ENCODE measurements at regions not wholly inside any gene's neighbourhood (a gene's known extent, or its start where the extent isn't known, plus 50 kb on each side); places are given as distances from the start of the nearest gene placed in this dataset.

DNA sequence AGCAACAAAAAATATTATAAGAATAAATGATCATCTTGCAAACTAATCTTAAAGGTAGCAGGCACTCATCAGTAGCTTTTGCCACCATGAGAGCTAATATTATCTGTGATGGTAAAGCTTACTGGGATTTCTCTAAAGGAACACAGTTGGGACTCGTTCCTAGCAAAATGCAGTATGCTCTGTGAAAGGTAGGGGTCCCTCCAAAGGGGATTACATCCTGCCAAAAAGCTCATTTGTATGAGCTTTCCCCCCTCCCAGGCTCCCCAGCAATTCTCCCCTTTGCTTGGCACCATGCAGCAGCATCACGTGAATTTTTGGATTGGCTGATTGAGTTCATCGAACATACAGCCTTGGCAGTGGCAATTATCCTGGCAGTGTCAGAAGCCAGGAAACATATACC is 361.0 kb upstream of the PLSCR5 start:
- H3K9me3 Mint-ChIP-seq = peaks cover 1 to 19% (median 8%) of the 10 kb centered on the region in 7 donors
- H3K36me3 Mint-ChIP-seq = no peaks in the 10 kb centered on the region
- no peak overlapping the region for H3K4me3 Mint-ChIP-seq
- H3K4me1 Mint-ChIP-seq = no peaks in the 10 kb centered on the region
- no peak overlapping the region for H3K27ac Mint-ChIP-seq
- H3K27me3 Mint-ChIP-seq = no peaks in the 10 kb centered on the region
- no peak for DNase-seq
- ATAC-seq (ENCODE audit: low read depth in 2 of 2) = no peak

DNA sequence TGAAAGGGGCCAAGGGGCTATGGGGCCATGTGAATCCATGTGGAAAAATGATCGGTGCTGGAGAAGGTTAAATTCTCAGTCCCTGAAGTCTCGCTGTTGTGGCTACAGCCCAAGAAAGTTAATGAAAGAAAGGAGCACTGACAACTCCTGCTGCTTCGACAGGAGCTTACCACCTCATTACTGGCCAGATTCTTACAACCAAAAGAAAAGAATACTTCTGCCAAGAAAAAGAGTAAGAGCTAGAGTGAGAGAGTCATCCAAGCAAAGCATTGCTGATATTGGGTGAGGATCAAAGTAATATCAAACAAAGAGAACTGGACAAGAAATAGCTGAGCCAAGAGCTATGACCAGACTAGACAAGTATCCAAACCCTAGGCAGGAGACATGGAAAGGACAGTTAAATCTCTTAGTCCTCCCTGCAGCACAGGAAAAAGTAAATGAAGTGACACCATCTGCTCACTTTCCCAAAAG is 348.4 kb upstream of the PLSCR5 start:
- DNase-seq = no peak
- no peak overlapping the region for H3K4me3 Mint-ChIP-seq
- no peaks in the 10 kb centered on the region for H3K27me3 Mint-ChIP-seq
- H3K36me3 Mint-ChIP-seq = no peaks in the 10 kb centered on the region
- no peaks in the 10 kb centered on the region for H3K4me1 Mint-ChIP-seq
- ATAC-seq (ENCODE audit: low read depth in 2 of 2) = no peak
- H3K9me3 Mint-ChIP-seq = no peaks in the 10 kb centered on the region
- no peak overlapping the region for H3K27ac Mint-ChIP-seq

DNA sequence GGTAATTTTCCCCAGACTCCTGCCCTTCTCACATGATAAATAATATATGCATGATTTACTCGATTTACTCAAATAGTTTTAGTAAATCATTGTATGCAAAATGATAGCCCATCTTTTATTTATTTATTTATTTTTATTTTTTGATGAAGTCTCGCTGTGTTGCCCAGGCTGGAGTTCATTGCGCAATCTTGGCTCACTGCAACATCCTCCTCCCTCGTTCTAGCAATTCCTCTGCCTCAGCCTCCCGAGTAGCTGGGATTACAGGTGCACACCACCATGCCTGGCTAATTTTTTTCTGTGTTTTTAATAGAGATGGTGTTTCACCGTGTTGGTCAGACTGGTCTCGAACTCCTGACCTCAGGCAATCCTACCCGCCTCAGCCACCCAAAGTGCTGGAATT is 343.8 kb upstream of the PLSCR5 start:
- H3K27ac Mint-ChIP-seq = no peak overlapping the region
- H3K4me1 Mint-ChIP-seq = no peaks in the 10 kb centered on the region
- H3K9me3 Mint-ChIP-seq = peaks cover 0 to 14% (median 0%) of the 10 kb centered on the region in 7 donors
- H3K36me3 Mint-ChIP-seq = no peaks in the 10 kb centered on the region
- no peak overlapping the region for H3K4me3 Mint-ChIP-seq
- ATAC-seq (ENCODE audit: low read depth in 2 of 2) = no peak
- H3K27me3 Mint-ChIP-seq = no peaks in the 10 kb centered on the region
- DNase-seq = no peak

DNA sequence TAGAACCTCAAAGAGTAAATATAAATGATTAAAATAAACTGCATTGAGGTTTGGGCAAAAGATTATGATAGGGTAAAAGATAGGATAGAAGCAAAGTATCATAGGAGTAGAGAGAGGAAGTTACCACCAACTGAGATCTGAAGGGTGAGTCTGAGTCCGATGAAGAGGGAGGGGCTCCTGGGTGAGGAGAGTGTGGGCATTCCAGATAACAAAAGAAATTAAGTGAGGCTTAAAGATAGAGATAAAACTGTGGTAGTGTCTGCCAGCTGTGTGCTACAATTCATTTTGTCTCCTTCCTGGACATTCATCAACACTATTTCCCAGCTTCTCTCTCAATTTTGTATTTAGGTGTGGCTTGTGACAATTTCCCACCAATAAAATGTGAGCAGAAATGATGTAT is 343.0 kb upstream of the PLSCR5 start:
- H3K9me3 Mint-ChIP-seq = peaks cover 0 to 14% (median 0%) of the 10 kb centered on the region in 7 donors
- no peak overlapping the region for H3K27ac Mint-ChIP-seq
- H3K4me3 Mint-ChIP-seq = no peak overlapping the region
- no peaks in the 10 kb centered on the region for H3K27me3 Mint-ChIP-seq
- DNase-seq (no peak), ATAC-seq (ENCODE audit: low read depth in 2 of 2) (no peak)
- no peaks in the 10 kb centered on the region for H3K4me1 Mint-ChIP-seq
- H3K36me3 Mint-ChIP-seq = no peaks in the 10 kb centered on the region

DNA sequence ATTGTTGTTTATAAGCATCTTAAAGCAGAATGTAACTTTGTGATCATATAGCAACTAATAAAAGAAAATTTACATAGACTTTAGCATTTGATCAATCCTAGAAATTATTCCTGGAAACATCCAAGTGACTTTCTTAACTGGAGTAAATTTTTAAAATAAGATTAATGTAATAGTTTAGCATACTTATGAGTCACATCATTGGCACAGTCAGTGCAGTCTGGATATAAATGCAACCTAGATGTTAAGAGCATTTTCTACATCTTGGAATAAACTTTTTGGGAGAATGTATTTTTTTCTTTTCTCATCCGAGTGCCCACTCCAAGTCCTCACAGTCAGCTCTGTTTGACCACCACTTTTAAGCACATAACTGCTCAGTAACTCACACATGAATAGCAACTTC is 324.6 kb upstream of the PLSCR5 start:
- Mint-ChIP-seq H3K4me3 (no peak overlapping the region), H3K4me1 (no peaks in the 10 kb centered on the region), H3K27ac (no peak overlapping the region), H3K9me3 (peaks cover 0 to 9% (median 0%) of the 10 kb centered on the region in 7 donors), H3K36me3 (no peaks in the 10 kb centered on the region), H3K27me3 (no peaks in the 10 kb centered on the region)
- DNase-seq (no peak), ATAC-seq (ENCODE audit: low read depth in 2 of 2) (no peak)

DNA sequence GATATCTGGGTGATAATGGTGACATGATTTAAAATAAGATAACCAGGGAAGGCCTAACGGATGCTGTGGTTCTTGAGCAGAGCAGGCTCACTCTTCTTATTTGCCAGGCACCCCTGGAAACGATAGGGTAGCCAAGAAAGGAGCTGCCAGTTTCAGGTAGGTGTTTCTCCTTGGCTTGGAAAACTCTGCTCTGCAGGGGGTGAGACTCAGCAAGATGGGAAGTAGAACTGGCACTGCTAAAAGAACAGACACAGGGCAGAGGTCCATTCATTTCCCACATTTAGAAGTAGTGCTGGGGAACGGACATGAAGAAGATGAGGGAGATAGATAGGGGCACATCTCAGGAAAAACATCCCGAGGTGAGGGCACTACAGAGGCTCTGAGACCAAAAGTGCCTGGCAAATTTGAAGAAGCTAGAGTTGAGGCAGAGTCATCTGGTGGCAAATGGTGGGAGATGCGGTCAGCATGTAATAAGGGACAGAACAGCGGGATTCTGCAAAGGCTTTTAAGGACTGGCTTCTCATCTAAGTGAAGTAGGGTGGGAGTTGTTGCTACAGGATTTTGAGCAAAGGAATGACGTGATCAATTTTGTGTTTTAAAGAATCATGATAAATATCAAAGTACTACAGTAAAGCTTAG is 323.4 kb upstream of the PLSCR5 start:
- H3K4me1 Mint-ChIP-seq = no peaks in the 10 kb centered on the region
- no peak overlapping the region for H3K4me3 Mint-ChIP-seq
- no peak overlapping the region for H3K27ac Mint-ChIP-seq
- no peak for DNase-seq
- H3K9me3 Mint-ChIP-seq = peaks cover 0 to 9% (median 0%) of the 10 kb centered on the region in 7 donors
- no peaks in the 10 kb centered on the region for H3K36me3 Mint-ChIP-seq
- no peaks in the 10 kb centered on the region for H3K27me3 Mint-ChIP-seq
- ATAC-seq (ENCODE audit: low read depth in 2 of 2) = no peak

DNA sequence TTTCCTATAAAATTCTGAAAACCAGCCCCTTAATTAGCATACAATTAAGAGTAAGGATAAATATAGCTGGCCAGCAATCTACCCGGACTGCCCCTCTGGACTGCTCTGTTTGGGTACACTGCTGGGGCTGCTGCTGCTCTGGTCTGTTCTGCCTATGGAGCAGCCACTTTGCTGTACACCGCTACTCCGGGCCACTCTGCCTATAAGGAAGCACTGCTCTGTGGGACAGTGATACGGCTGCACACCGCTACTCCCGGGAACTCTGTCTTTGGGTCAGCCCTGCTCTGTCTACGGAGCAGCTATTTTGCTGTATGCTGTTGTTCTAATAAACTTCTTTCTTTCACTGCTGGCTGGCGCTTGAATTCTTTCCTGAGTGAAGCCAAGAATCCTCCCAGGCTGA is 316.5 kb upstream of the PLSCR5 start:
- H3K9me3 Mint-ChIP-seq = peaks cover 0 to 9% (median 3%) of the 10 kb centered on the region in 7 donors
- no peaks in the 10 kb centered on the region for H3K36me3 Mint-ChIP-seq
- H3K27me3 Mint-ChIP-seq = no peaks in the 10 kb centered on the region
- DNase-seq = no peak
- no peak overlapping the region for H3K4me3 Mint-ChIP-seq
- no peak for ATAC-seq (ENCODE audit: low read depth in 2 of 2)
- H3K4me1 Mint-ChIP-seq = no peaks in the 10 kb centered on the region
- H3K27ac Mint-ChIP-seq = no peak overlapping the region

DNA sequence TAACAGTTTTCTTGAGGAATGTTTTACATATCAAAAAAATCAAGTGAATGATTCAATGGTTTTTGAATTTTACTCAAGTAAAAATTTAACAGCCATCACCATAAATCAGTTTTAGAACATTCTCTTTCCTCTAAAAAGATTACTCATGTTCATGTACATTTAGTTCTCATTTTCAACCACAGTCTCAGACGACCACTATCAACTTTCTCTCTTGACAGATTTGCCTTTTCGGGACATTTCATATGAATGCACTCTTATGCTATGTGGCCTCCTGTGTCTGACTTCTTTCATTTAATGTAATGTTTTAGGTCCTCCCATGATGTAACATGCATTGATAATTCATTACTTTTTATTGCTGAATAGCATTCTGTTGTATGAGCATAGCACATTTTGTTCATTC is 309.3 kb upstream of the PLSCR5 start:
- ATAC-seq (ENCODE audit: low read depth in 2 of 2) = no peak
- Mint-ChIP-seq H3K9me3 (peaks cover 0 to 8% (median 3%) of the 10 kb centered on the region in 7 donors), H3K4me3 (no peak overlapping the region), H3K27me3 (no peaks in the 10 kb centered on the region), H3K27ac (no peak overlapping the region), H3K36me3 (peaks cover 0 to 5% of the 10 kb centered on the region in 2 donors), H3K4me1 (no peaks in the 10 kb centered on the region)
- DNase-seq = no peak

DNA sequence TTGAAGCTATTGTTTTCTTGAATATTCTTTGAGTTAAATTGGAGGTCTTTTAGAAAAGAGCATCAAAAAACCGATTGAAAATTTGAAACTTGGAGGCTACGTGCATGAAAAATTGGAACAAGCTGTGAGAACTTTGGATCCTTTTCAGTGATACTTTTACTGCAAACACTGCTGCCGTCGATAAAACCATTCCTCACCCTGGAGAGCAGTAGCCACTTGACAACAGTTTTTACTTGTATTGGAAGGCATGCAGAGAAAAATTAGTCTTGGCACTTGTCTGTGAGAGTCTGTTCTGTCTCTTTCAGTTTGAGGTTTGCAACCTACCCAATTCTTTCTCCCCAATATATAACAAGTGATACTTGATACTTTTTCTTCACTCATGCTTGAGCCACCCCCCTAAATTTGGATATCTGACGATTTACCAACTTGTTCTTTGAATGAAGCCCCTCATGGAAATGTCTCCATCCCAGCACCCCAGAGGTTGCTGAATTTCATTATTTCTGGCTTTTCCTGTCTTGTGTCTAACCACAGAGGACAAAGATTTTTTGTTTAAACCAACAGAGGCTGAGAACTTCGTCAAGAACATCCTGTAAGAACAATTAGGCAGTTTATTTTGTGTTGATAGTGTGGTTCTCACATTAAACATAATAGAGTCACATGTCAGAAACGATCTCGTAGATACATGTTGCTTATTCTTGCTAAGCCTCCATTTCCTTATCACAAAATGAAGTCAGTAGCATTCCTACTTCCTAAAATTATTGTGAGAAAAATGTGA is 307.3 kb upstream of the PLSCR5 start:
- Mint-ChIP-seq H3K27me3 (no peaks in the 10 kb centered on the region), H3K4me1 (no peaks in the 10 kb centered on the region), H3K4me3 (no peak overlapping the region), H3K9me3 (peaks cover 0 to 5% (median 0%) of the 10 kb centered on the region in 7 donors), H3K27ac (no peak overlapping the region), H3K36me3 (peaks cover 0 to 5% of the 10 kb centered on the region in 2 donors)
- DNase-seq (no peak), ATAC-seq (ENCODE audit: low read depth in 2 of 2) (no peak)

DNA sequence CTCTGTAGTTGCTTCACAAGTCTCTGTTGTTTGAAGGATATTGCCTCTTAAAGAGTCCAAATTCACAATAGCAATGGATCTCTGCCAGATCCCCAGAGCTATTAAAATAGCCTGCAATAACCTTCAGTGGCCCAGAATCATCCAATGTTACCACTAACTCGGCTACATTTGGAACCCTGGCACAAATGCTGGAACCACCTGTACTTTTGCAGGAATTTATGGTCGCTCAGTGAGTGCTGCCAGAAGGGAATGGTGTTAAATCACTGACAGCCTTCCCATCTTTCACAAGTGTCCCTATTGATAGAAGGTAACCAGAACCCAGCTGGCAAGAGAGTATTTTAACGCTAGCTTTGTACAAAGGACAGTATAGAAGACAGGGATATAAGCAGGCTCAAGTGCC is 298.8 kb upstream of the PLSCR5 start:
- H3K36me3 Mint-ChIP-seq = no peaks in the 10 kb centered on the region
- H3K9me3 Mint-ChIP-seq = peaks cover 0 to 11% (median 2%) of the 10 kb centered on the region in 7 donors
- ATAC-seq (ENCODE audit: low read depth in 2 of 2) = no peak
- no peaks in the 10 kb centered on the region for H3K4me1 Mint-ChIP-seq
- H3K27me3 Mint-ChIP-seq = no peaks in the 10 kb centered on the region
- no peak overlapping the region for H3K4me3 Mint-ChIP-seq
- no peak overlapping the region for H3K27ac Mint-ChIP-seq
- no peak for DNase-seq

DNA sequence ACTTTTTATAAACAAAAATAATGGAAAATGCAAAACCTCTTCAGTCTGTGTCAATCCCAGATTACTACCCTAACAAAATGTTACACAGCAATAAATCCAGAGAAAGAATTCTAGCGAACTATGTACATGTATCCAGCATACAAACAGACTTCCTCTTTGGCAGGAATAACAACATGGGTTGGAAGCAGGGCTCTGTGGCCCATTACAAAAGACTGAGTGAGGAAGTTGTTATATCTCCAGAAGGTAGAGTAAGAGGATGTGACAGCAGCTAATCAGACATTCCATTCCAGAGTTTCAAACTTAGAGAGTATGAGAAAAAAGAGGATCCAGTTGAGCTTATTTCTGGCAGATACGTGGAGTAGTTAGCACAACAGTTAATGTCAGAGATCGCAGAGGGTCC is 294.0 kb upstream of the PLSCR5 start:
- H3K9me3 Mint-ChIP-seq = peaks cover 0 to 5% (median 2%) of the 10 kb centered on the region in 7 donors
- H3K27me3 Mint-ChIP-seq = no peaks in the 10 kb centered on the region
- H3K4me3 Mint-ChIP-seq = no peak overlapping the region
- no peak for DNase-seq
- no peaks in the 10 kb centered on the region for H3K36me3 Mint-ChIP-seq
- H3K4me1 Mint-ChIP-seq = no peaks in the 10 kb centered on the region
- ATAC-seq (ENCODE audit: low read depth in 2 of 2) = no peak
- no peak overlapping the region for H3K27ac Mint-ChIP-seq

DNA sequence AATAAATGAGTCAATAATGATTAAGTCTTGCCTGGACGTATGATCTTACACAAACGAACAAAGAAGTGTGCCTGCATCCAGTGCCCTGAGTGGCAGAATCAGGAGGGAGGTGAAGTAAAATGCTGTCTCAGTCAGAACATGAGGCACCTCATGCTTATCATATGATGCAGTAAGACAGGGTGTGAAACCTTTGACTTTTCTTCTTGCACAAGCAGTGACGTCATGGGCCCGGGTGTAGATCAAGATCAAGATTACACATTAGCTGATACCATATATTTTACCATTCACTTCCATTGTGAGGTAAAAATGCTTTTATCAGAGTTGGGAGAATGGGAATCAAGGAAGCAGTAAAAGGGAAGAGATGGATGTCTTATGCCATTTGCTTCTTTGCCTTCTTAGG is 291.6 kb upstream of the PLSCR5 start:
- no peak for ATAC-seq (ENCODE audit: low read depth in 2 of 2)
- no peak overlapping the region for H3K4me3 Mint-ChIP-seq

DNA sequence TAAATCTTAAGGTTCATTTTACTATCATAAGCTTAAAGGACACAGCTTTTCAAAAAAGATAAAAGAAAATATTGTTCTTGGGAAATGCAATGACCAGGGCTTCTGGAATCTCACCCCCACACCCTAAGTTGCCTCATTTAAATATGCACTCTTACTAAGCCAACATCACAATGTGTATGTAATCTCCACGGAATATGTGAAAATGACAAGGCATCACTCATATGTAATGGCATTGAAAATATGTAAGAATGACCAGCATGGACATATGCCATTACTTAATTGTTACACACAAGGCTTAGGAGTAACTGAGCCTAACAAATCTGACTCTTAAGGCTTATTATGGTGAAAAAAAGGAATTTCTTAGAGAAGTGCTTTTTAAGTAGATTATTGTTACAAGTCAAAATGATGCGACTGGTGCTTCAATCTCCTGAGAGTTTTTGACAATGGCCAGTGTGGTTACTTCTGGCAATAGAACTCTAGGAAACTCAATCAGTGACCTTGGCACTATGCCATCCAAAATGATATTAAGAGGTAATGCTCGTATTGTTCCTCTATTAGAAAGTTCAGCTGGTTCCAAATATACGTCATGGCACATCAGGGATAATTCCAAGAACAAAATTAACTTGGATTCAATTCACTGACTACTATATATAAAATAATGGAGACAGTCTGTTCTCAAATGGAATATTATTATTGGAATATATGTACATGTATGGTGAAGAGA is 290.0 kb upstream of the PLSCR5 start:
- Mint-ChIP-seq H3K27me3 (no peaks in the 10 kb centered on the region), H3K9me3 (peaks cover 0 to 3% (median 0%) of the 10 kb centered on the region in 7 donors), H3K4me1 (no peaks in the 10 kb centered on the region), H3K4me3 (no peak overlapping the region), H3K36me3 (no peaks in the 10 kb centered on the region), H3K27ac (no peak overlapping the region)
- DNase-seq (no peak), ATAC-seq (ENCODE audit: low read depth in 2 of 2) (no peak)

More for the DNA sequence above, 291.6 kb upstream of the PLSCR5 start:
- Mint-ChIP-seq H3K4me1 (no peaks in the 10 kb centered on the region), H3K27me3 (no peaks in the 10 kb centered on the region), H3K9me3 (peaks cover 0 to 3% (median 0%) of the 10 kb centered on the region in 7 donors), H3K36me3 (no peaks in the 10 kb centered on the region), H3K27ac (no peak overlapping the region)
- no peak for DNase-seq

DNA sequence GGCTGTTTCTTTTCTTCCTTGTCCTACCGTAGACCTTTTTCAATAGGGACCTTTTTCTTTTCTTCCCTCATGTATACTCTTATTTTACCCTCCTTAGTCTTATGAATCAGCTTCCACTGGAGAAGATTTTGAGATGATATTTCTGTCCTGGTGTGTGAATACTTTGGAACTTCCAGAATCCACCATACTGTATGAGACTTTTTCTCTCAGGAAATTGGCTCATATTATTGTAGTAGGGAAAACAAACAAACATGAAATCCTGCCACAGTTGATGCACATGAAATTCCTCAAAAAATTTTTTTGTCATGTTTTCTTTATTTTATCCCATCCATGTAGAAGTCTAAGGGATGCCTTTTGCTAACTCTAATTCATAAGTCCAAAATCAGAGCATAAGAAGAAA is 289.3 kb upstream of the PLSCR5 start:
- H3K4me1 Mint-ChIP-seq = no peaks in the 10 kb centered on the region
- no peak for ATAC-seq (ENCODE audit: low read depth in 2 of 2)
- peaks cover 0 to 3% (median 0%) of the 10 kb centered on the region in 7 donors for H3K9me3 Mint-ChIP-seq
- no peaks in the 10 kb centered on the region for H3K27me3 Mint-ChIP-seq
- no peaks in the 10 kb centered on the region for H3K36me3 Mint-ChIP-seq
- H3K4me3 Mint-ChIP-seq = no peak overlapping the region
- DNase-seq = no peak
- no peak overlapping the region for H3K27ac Mint-ChIP-seq

Measured in naive B cell (primary cell).